ENCODE measurements at regions not wholly inside any gene's neighbourhood (a gene's known extent, or its start where the extent isn't known, plus 50 kb on each side); places are given as distances from the start of the nearest gene placed in this dataset.

GRCh38 chr7:85908051-85908450 lies 721.2 kb upstream of the SEMA3D start:
- TF ChIP-seq CTCF (IDR thresholded peaks at IDR 0.05 in 4 of 5, conservative IDR thresholded peaks at IDR 0.05 in 1 of 5) (no peak), POLR2A (IDR thresholded peaks at IDR 0.05) (no peak)
